ENCODE measurements at regions not wholly inside any gene's neighbourhood (a gene's known extent, or its start where the extent isn't known, plus 50 kb on each side); places are given as distances from the start of the nearest gene placed in this dataset.

DNA sequence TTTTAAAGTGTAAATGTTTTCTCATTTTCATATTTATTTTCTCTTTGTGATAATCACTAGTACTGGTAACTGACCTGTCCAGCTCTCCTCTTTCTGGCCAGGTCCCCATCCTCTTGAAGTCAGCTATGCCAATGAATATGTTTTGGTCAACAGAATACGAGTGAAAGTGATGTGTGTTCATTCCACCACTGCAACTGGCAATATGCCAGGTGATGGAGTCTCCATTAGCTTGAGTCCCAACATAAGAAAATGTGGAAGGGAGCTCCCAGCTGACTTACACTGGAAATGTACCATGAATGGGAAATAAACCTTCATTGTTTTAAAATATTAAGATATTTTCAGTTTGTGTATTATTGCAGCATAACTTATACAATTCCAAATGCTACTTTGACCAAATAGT lies 75.8 kb downstream of the CCDC34 start:
- DNase-seq (ENCODE audit: low read depth in 2 of 2), result no peak

DNA sequence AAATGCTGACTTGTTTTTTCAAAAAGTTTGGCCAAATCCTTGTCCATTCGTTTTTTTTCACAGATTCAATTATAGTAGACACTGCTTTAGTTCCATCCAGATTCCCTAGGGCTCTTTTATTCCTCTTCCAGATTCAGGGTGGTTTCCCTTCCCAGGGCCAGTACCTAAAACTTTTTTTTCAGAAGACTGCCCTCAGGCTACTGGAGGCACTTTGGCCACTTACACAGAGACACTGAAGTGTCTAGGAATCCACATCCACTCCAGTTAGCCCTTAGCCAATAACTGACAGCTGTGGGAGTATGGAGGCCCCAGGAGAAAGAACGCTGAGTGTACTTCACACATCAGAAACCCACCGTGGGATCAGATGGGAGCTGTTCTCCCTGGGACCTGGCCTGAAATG lies 77.3 kb downstream of the CCDC34 start:
- DNase-seq (ENCODE audit: low read depth in 2 of 2), result no peak

GRCh38 chr11:27282806-27283205 lies 80.2 kb downstream of the CCDC34 start:
- DNase-seq (ENCODE audit: low read depth in 2 of 2), result no peak

DNA sequence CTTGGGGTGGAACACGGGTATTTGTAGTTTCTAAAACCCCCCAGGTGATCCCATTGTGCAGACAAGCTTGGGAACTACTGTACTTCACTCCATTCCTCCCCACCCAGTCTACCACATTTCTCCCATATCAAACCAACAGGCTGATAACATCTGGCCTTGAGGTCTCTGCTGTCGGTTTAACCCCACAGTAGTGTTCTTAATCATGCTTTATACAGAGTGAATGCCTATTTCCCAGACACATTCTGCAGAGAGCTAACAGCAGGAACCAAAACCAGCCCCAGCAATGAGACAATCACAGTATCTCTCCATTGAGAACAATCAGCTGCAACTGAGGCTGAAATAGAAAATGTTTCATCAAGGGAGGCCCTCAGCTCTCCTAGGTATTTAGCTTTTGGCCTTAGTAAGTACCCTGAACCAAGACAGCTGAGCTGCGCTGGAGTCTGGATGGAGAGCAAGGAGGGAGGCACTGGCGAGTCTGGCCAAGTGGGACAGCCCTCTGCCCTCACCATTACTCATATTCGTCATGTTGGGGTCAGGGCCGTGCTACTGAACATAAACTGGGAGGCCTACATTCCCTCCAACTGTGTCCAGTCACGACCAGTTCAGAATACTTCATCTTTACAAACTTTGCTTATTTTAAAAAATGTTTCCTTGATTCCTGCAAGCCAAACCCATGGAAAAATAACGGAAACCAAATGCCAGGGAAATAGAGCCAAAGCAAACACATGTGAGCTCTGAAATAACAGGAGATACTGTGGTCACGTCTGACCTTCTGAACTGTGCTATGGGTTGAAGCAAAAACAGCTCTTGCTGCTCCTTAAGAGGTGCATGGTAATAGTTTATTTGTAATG lies 81.0 kb downstream of the CCDC34 start:
- no peak for DNase-seq (ENCODE audit: low read depth in 2 of 2)

DNA sequence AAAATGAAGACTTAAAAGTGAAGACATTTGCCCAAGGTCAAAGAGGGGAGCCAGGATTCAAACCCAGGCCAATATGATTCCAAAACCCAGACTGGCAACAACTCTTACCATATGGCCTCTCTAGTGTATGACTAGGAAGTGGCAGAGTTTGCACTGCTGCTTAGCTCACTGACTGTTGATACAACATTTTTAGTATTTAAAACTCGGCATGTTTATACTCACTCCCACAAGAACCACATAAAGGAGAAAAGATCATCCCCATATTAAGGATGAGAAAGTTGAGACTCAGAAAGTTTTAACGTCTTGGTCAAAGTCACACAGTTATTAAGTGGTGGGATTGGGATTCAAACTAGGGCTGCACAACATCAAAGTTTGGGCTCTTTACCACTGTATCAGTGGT lies 81.7 kb downstream of the CCDC34 start:
- DNase-seq (ENCODE audit: low read depth in 2 of 2), result no peak

DNA sequence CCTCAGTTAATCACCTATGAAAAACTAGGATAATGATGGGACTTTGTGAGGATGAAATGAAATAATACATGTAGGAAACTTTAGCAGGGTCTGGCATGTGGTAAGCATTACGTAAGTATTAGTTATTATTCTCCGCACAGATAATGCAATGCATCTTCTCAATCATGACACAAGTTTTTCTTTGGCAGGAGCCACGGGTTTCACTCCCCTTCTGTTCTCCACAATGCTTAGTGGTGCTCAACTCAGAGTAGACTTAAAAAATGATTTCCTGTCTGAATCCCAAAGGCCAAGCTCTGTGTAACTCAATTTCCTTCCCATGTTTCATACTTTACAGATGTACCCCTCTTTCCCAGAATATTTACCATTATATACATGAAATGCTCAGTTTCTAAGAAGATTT lies 82.9 kb downstream of the CCDC34 start:
- no peak for DNase-seq (ENCODE audit: low read depth in 2 of 2)

- DNase-seq (ENCODE audit: low read depth in 2 of 2), result no peak
Measured at GRCh38 chr11:27279460-27279859, 83.6 kb downstream of the CCDC34 start.

DNA sequence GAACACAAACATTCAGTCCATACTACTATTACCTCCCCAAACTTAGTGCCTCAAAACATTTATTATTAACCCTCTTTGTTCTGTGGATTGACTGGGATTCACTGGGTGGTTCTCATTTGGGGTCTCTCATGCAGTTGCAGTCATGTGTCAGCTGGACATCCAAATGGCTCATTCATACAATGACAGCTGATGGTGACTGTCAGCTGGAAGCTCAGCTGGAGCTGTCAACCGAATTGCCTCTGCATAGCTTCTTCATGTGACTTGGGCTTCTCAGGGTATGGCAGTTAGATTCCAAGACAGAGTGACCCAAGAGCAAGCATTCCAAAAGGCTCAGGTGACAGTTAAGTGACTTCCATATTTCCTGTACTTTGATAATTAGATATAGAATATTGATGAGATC lies 85.2 kb downstream of the CCDC34 start:
- no peak for DNase-seq (ENCODE audit: low read depth in 2 of 2)

DNA sequence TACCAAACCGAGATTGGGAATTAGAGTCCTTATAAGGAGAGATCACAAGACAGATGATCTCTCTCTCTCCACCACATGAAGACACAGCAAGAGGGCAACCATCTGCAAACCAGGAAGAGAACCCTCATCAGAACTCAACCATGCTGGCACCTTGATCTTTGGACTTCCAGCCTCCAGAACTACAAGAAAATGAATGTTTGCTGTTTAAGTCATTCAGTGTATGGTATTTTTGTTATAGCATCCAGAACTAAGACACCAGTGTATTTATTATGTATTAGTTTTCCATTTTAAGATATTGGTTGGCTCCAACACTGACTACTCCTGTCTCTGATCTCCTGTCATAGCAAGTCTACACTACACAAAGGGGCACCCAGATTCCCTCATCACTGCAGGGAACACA lies 86.9 kb downstream of the CCDC34 start:
- DNase-seq (ENCODE audit: low read depth in 2 of 2), result no peak

GRCh38 chr11:27274854-27275395 lies 88.1 kb downstream of the CCDC34 start:
- no peak for DNase-seq (ENCODE audit: low read depth in 2 of 2)

- DNase-seq (ENCODE audit: low read depth in 2 of 2), result no peak
Measured at GRCh38 chr11:27266125-27266524, 96.9 kb downstream of the CCDC34 start.

DNA sequence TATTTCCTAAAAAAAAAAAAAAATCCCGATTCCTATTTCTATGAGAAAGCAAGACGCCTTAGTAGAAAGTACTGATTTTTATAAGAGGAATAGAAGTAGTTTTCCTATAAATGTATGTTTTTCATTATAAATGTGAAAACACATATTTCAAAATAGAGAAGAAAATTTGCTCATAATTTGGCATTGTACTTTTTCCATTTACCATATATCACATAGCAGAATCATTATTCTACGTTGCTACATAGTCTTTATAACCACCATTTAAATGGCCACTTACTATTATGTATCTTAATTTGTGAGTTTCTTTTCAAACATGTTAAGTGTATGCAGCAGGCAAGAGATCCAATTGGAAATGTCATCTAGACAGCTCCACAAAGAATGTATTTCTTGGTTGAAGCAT lies 99.0 kb downstream of the CCDC34 start:
- DNase-seq (ENCODE audit: low read depth in 2 of 2), result no peak

DNA sequence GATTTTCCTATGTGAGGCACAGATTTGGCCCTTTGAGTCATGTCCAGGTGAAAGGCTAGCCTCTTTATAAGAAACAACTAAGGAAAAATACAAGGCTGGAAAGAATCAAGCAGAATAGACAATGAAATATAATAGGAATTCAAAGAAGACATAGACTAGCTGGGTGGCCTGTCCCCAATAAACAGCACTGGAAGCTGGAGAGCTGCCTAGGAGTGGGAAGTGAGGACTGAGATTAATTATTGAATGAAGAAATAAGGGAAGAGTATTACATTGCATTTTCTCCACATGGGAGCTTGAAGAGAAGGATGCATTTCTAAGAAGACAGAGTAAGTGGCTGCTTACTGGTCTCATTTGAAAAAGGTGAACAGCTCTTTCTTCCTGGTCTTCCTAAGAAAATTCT lies 100.0 kb downstream of the CCDC34 start:
- no peak for DNase-seq (ENCODE audit: low read depth in 2 of 2)

DNA sequence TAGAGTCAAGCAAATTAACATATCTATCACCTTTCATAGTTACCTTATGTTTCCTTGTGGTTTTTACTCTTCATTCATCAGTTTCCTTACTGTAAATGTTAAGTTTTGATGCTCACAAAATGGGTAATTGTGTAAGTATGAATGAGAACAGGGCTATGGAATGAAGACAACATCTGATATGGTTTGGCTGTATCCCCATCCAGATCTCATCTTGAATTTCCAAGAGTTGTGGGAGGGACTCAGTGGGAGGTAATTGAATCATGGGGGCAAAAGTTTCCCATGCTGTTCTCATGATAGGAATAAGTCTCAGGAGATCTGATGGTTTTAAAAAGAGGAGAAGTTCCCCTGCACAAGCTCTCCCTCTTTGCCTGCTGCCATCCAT lies 107.6 kb downstream of the CCDC34 start:
- no peak for DNase-seq (ENCODE audit: low read depth in 2 of 2)

DNA sequence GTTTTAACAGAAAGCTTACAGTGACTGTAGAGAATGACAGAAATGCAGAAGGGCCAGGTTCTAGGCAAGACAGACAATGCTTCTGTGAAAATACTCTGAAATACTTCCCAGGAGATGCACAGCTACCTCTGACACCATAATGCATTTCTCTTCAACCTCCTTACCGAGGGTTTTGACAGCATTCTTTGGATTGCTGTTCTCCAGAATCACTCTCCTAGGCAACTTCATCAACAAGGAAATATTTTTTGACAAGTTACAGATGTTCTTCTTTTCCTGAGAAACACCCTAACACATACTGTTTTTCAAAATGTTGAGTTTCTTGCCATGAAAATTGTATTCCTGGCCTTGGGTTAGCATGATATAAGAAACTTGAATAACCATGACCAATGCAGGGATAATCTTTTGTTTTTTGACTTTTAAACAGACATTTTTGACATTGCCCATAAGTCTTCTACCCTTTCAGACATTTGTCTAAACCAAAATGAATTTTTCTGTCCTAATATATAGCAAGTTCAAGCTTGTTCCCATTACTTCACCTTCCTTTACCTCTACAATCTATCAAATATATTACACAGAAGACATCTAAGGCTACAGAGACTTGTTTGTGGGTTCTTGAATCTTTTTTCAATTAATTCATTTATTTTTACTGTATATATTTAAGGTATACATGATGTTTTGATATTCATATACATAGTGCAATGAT lies 108.1 kb downstream of the CCDC34 start:
- DNase-seq (ENCODE audit: low read depth in 2 of 2), result no peak

DNA sequence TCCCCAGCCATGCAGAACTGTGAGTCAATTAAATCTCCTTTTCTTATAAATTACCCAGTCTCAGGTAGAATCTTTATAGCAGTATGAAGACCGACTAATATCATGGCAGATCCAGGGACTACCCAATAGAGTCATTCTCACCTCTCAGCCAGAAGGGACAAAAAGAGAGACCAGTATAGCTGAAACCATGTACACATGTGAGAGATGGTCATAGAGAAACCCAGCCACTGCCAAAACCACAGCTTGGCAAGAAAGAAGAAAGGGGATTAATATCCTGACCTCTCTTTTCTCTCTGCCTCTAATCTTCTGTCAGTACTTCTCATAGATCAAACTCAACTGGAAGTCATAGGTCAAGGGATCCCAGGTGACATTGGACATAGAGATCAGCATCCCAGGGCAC lies 109.8 kb downstream of the CCDC34 start:
- no peak for DNase-seq (ENCODE audit: low read depth in 2 of 2)

GRCh38 chr11:27250867-27251665 lies 111.9 kb downstream of the CCDC34 start:
- DNase-seq (ENCODE audit: low read depth in 2 of 2), result no peak

- DNase-seq (ENCODE audit: low read depth in 2 of 2), result no peak
Measured at GRCh38 chr11:27248576-27249509, 114.2 kb downstream of the CCDC34 start.

GRCh38 chr11:27247660-27248059 lies 115.4 kb downstream of the CCDC34 start:
- DNase-seq (ENCODE audit: low read depth in 2 of 2), result no peak

- no peak for DNase-seq (ENCODE audit: low read depth in 2 of 2)
Measured at GRCh38 chr11:27246925-27247324, 116.1 kb downstream of the CCDC34 start.

GRCh38 chr11:27244900-27245299 lies 118.1 kb downstream of the CCDC34 start:
- DNase-seq (ENCODE audit: low read depth in 2 of 2), result no peak

All from stimulated activated CD4-positive, alpha-beta T cell treated with anti-CD3 and anti-CD28 coated beads, Interleukin-1b, Interleukin-23, amount 100 ng/mL, for 4 hours (primary cell).